ENCODE measurements at regions not wholly inside any gene's neighbourhood (a gene's known extent, or its start where the extent isn't known, plus 50 kb on each side); places are given as distances from the start of the nearest gene placed in this dataset.

DNA sequence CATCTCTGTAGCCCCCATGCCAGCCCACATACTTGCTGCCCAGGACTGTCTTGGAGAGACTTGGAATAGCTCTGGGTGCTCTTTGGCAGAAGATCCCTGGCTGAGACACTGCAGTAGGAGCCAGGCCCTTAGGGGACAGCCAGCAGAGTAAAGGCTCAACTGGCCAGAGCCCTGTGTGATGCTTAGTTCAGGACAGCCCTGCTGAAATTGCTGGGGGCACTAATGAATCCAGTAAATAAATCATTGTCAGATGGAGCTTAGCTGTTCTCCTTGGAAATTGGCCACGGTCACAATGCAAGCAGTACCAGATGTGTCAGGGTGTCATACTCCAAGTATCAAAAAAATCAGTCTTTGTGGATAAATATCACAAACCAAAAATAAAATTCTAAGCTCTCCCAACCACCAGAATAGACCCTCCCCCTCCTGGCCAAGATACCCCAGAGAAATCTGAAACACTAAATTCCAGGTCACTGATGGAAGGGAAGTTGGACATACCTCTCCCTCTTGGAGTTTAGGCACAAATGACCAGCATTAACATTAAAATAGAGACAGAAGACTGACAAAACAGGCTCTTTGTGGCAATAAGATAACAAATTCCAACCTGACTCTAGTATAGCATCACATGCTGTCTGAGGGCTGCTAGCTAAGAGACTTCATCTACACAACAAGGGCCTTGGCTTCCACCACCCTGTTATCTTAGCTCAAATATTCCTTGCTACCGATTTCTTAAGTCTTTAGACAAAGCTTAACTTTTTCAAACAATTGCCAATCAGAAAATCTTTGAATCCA lies 83.2 kb upstream of the DNAH14 start:
- no peak for ATAC-seq (ENCODE audit: low read depth)
- no peak overlapping the region for H3K4me3 ChIP-seq (ENCODE audit: severe bottlenecking)
- no peaks in the 10 kb centered on the region for H3K36me3 ChIP-seq (ENCODE audit: low read depth)
- no peak overlapping the region for H3K27ac ChIP-seq (ENCODE audit: poor library complexity, severe bottlenecking)
- no peaks in the 10 kb centered on the region for H3K27me3 ChIP-seq (ENCODE audit: insufficient read depth, poor library complexity, severe bottlenecking)
- H3K9me3 ChIP-seq (ENCODE audit: severe bottlenecking), result no peaks in the 10 kb centered on the region
- no peak for DNase-seq (ENCODE audit: low spot score)
- no peak for TF ChIP-seq CTCF (IDR thresholded peaks at IDR 0.05; ENCODE audit: poor library complexity, severe bottlenecking)
- no peaks in the 10 kb centered on the region for H3K4me1 ChIP-seq (ENCODE audit: insufficient read depth, poor library complexity, severe bottlenecking)

- DNase-seq (ENCODE audit: low spot score), result no peak
- no peaks in the 10 kb centered on the region for H3K4me1 ChIP-seq (ENCODE audit: insufficient read depth, poor library complexity, severe bottlenecking)
- H3K27me3 ChIP-seq (ENCODE audit: insufficient read depth, poor library complexity, severe bottlenecking), result no peaks in the 10 kb centered on the region
- H3K9me3 ChIP-seq (ENCODE audit: severe bottlenecking), result no peaks in the 10 kb centered on the region
- H3K27ac ChIP-seq (ENCODE audit: poor library complexity, severe bottlenecking), result no peak overlapping the region
- H3K36me3 ChIP-seq (ENCODE audit: low read depth), result no peaks in the 10 kb centered on the region
- ATAC-seq (ENCODE audit: low read depth), result no peak
- H3K4me3 ChIP-seq (ENCODE audit: severe bottlenecking), result no peak overlapping the region
- TF ChIP-seq CTCF (IDR thresholded peaks at IDR 0.05; ENCODE audit: poor library complexity, severe bottlenecking), result no peak
These were observed 79.0 kb upstream of the DNAH14 start for GRCh38 chr1:224850446-224850845.

DNA sequence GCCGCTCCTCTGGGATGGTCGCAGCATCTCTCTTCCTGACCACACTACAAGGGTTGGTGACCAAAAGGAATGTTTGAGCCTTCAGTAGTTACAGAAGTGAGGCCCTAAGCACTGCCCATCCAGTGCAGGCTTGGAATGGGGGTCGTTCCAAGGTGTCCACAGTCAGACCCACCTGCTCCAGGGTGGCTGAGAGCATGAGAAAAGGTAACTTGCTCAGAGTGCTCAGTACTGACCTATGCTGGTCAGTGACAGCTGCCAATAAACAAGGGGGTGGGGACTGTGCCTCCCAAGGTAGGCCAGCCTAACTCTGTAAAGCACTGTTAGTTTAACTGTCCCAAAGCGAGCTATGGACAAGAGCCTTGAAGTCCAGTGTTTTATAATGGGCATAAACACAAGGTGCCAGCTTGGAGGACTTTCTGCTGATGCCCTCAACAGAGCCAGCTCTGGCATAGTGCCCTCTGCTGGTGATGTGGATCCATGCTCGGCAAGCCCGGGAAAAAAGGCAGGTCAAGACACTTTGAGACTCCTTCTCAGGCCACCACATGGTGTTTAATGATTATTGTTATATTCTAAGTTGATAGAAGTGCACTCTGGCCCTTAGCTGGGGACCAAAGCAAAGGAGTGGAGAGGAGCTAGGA lies 78.1 kb upstream of the DNAH14 start:
- no peak overlapping the region for H3K27ac ChIP-seq (ENCODE audit: poor library complexity, severe bottlenecking)
- H3K9me3 ChIP-seq (ENCODE audit: severe bottlenecking), result no peaks in the 10 kb centered on the region
- H3K27me3 ChIP-seq (ENCODE audit: insufficient read depth, poor library complexity, severe bottlenecking), result no peaks in the 10 kb centered on the region
- ATAC-seq (ENCODE audit: low read depth) (no peak; the same call in 2 of the 3 replicates), DNase-seq (ENCODE audit: low spot score) (no peak)
- no peak overlapping the region for H3K4me3 ChIP-seq (ENCODE audit: severe bottlenecking)
- no peaks in the 10 kb centered on the region for H3K4me1 ChIP-seq (ENCODE audit: insufficient read depth, poor library complexity, severe bottlenecking)
- peak; percentile 35 for TF ChIP-seq CTCF (IDR thresholded peaks at IDR 0.05; ENCODE audit: poor library complexity, severe bottlenecking)
- no peaks in the 10 kb centered on the region for H3K36me3 ChIP-seq (ENCODE audit: low read depth)

DNA sequence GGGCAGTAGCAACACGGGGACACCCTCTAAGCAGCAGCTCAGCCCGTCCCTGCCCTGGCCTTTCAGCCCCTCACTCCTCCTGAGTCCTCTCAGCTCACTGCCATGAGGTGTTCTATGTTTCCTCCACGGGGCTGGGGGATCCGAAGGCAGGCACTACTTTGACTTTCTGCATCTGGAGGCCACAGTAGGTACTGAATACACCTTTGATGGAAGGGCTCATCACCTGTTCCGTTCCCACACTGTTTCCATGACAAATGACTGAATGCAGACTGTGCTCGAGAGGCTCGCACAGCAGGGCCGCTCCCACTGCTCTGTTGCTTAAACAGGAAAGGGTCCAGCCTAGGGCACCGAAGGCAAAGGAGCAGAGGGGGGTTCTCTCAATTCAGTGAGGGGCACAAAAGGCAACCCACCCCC lies 77.6 kb upstream of the DNAH14 start:
- DNase-seq (ENCODE audit: low spot score), result no peak
- Histone ChIP-seq H3K36me3 (ENCODE audit: low read depth) (no peaks in the 10 kb centered on the region), H3K27me3 (ENCODE audit: insufficient read depth, poor library complexity, severe bottlenecking) (no peaks in the 10 kb centered on the region), H3K9me3 (ENCODE audit: severe bottlenecking) (no peaks in the 10 kb centered on the region), H3K4me1 (ENCODE audit: insufficient read depth, poor library complexity, severe bottlenecking) (no peaks in the 10 kb centered on the region), H3K27ac (ENCODE audit: poor library complexity, severe bottlenecking) (no peak overlapping the region), H3K4me3 (ENCODE audit: severe bottlenecking) (no peak overlapping the region)
- no peak for TF ChIP-seq CTCF (IDR thresholded peaks at IDR 0.05; ENCODE audit: poor library complexity, severe bottlenecking)
- ATAC-seq (ENCODE audit: low read depth), result no peak; the same call in 2 of the 3 replicates

Data from RWPE2 (cell line).